ENCODE measurements at regions not wholly inside any gene's neighbourhood (a gene's known extent, or its start where the extent isn't known, plus 50 kb on each side); places are given as distances from the start of the nearest gene placed in this dataset.

DNA sequence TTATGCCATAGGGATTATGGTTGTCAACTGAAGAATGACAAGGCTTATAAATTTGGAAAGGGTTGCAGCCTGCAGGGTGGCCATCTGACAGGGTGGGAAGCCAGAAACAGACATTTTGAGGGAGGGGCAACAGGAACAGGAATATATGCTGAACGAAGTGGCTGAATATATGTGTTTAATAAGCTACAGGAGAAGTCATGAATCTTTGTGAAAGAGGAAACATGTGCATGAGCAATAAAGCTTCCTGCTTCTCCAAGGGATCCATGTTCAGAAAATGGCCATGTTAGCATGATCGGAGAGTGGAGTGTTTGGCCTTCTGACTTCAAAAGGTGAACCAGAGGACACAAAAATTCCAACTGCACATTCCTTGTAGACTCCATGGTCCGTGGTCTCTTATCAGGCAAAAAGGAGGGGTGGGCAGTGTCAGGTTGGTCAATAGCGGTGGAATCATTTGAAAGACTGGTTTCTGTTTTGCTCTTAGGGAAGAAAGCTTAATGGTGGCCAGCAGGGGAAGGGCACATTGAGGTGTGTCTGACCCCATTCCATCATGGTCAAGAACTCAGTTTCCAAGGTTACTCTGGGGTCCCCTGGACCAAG is 144.1 kb downstream of the SOCS6 start:
- H3K9me3 Mint-ChIP-seq, result no peaks in the 10 kb centered on the region
- H3K27ac Mint-ChIP-seq, result no peak overlapping the region
- no peak overlapping the region for H3K4me3 Mint-ChIP-seq
- DNase-seq, result no peak
- H3K27me3 Mint-ChIP-seq, result no peaks in the 10 kb centered on the region
- no peaks in the 10 kb centered on the region for H3K36me3 Mint-ChIP-seq (ENCODE audit: low read depth)
- H3K4me1 Mint-ChIP-seq, result no peaks in the 10 kb centered on the region
- intact Hi-C loops (cut with micrococcal nuclease), result loop anchor here (5.0 kb wide), 1 partner anchor 1586 kb away; no protein-coding TSS in a partner anchor

DNA sequence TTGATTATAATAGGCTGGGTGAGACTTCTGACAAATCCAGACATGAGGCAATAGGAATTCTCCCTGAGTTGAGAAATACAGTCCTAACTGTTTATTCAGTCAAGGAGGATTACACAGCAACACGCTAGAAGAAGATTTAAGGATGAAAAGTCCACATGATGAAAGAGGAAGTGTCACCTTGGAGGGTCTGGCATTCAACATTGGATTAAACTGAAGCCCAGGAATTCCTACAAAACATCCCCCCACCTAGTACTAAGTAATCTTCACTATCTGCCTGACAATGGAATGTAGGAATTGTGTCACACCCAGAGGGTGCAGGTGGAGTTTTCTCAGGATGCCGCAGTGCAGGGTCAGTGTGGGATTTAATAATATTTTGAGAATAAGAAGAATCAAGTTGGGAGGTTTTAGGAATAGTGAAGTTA is 142.4 kb downstream of the SOCS6 start:
- Mint-ChIP-seq H3K4me3 (no peak overlapping the region), H3K27ac (no peak overlapping the region), H3K4me1 (no peaks in the 10 kb centered on the region), H3K27me3 (no peaks in the 10 kb centered on the region), H3K9me3 (no peaks in the 10 kb centered on the region), H3K36me3 (ENCODE audit: low read depth) (no peaks in the 10 kb centered on the region)
- intact Hi-C loops (cut with micrococcal nuclease), result loop anchor here (5.0 kb wide), 1 partner anchor 1584 kb away; no protein-coding TSS in a partner anchor
- DNase-seq, result no peak

DNA sequence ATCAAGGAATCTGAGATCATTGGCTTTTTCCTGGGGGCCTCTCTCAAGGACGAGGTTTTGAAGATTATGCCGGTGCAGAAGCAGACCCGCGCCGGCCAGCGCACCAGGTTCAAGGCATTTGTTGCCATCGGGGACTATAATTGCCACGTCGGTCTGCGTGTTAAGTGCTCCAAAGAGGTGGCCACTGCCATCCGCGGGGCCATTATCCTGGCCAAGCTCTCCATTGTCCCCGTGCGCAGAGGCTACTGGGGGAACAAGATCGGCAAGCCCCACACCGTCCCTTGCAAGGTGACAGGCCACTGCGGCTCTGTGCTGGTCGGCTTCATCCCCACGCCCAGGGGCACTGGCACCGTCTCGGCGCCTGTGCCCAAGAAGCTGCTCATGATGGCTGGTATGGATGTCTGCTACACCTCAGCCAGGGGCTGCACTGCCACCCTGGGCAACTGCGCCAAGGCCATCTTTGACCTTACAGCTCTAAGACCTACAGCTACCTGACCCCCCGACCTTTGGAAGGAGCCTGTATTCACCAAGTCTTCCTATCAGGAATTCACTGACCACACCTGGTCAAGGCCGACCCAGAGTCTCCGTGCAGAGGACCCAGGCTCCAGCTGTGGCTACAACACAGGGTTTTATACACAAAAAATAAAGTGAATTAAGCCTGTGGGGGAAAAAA is 141.8 kb downstream of the SOCS6 start:
- DNase-seq, result no peak
- no peaks in the 10 kb centered on the region for H3K9me3 Mint-ChIP-seq
- H3K36me3 Mint-ChIP-seq (ENCODE audit: low read depth), result no peaks in the 10 kb centered on the region
- intact Hi-C loops (cut with micrococcal nuclease), result loop anchor here (5.0 kb wide), 1 partner anchor 1583 kb away; no protein-coding TSS in a partner anchor
- H3K27me3 Mint-ChIP-seq, result no peaks in the 10 kb centered on the region
- no peaks in the 10 kb centered on the region for H3K4me1 Mint-ChIP-seq
- H3K27ac Mint-ChIP-seq, result no peak overlapping the region
- H3K4me3 Mint-ChIP-seq, result no peak overlapping the region

DNA sequence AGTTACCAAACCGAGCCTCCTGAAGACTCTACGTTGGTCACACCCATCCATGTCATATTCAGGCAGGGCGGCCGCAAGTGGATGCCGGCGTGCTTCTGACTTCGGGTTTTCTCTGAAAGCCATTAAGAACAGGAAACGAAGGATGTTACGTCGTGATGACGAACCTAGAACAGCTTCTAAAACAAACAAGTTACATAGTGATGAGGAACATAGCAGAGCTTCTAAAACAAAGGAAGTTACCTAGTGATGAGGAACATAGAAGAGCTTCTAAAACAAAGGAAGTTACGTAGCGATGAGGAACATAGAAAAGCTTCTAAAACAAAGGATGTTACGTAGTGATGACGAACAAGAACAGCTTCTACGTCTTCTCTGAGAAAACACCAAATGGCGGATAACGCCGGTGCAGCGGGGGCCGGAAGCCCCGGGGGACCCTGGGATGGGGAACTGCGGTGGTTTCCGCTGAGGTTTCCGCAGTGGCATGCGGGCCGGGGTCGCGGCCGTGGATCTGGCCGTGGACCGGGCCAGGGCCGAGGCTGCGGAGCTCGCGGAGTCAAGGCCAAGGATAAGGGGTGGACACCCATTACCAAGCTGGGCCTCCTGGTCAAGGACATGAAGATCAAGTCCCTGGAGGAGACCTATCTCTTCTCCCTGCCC is 141.1 kb downstream of the SOCS6 start:
- Mint-ChIP-seq H3K36me3 (ENCODE audit: low read depth) (no peaks in the 10 kb centered on the region), H3K27ac (no peak overlapping the region), H3K4me1 (no peaks in the 10 kb centered on the region), H3K9me3 (no peaks in the 10 kb centered on the region), H3K27me3 (no peaks in the 10 kb centered on the region), H3K4me3 (no peak overlapping the region)
- no peak for DNase-seq
- intact Hi-C loops (cut with micrococcal nuclease), result loop anchor here (5.0 kb wide), 1 partner anchor 1583 kb away; no protein-coding TSS in a partner anchor

DNA sequence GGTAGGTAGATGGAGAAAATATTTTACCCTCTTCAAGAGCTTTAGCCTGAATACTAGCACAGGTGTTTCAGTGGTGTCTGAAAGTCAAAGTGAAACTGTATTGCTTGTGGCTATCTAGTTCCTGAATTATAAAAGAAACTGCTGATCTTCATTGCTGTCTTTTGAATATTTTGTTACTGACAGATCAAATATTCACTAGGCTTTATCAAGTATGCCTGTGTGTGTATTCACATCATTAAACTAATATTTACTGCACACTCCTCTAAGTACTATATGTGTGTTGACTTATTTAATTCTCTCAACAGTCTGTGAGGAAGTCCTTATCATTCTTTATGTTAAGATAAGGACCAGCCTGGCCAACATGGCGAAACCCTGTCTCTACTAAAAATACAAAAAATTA is 139.6 kb downstream of the SOCS6 start:
- no peak for DNase-seq
- Mint-ChIP-seq H3K9me3 (no peaks in the 10 kb centered on the region), H3K4me1 (peaks cover under 1% of the 10 kb centered on the region), H3K27ac (no peak overlapping the region), H3K4me3 (no peak overlapping the region), H3K36me3 (ENCODE audit: low read depth) (no peaks in the 10 kb centered on the region), H3K27me3 (peaks cover 1% of the 10 kb centered on the region)
- intact Hi-C loops (cut with micrococcal nuclease), result no loop called here

DNA sequence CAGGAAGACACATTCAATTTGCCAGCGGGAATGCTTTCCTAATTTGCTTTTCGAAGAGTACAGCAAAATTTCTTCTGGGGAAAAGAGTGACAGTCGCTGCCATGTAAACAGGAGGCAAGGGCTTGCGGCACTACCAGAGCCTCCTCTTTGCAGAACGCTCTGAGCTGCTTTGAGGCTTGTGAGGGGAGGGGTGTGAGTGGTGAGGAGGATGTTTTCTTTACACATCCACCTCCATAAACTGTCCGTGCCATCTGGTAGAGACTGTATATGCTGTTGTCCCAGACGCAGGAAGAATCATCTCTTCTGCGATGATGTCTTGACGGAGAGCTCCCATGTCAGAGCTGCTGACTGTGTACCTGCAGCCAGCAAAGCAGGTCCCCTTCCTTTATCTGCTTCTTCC is 138.0 kb downstream of the SOCS6 start:
- H3K4me1 Mint-ChIP-seq, result peaks cover 5% of the 10 kb centered on the region

DNA sequence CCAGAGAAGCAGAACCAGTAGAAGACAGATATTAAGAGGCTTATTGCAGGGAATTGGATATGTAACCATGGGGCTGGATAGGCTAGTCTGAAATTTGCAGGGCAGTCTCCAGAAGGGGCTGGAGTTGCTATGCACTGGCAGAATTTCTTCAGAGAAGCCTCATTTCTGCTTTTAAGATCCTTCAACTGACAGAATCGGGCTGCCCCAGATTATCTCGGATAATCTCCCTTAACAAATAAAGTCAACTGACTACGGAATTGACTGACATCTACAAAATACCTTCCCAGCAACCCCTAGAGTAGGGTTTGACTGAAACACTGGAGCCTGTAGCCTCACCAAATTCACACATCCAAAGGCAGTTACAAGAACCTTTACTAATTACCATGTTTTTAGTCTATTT is 136.4 kb downstream of the SOCS6 start:
- no peak for DNase-seq

More for the DNA sequence above, 138.0 kb downstream of the SOCS6 start:
- Mint-ChIP-seq H3K27me3 (peaks cover 4% of the 10 kb centered on the region), H3K9me3 (no peaks in the 10 kb centered on the region), H3K36me3 (ENCODE audit: low read depth) (no peaks in the 10 kb centered on the region), H3K27ac (no peak overlapping the region), H3K4me3 (no peak overlapping the region)
- intact Hi-C loops (cut with micrococcal nuclease), result no loop called here
- no peak for DNase-seq

DNA sequence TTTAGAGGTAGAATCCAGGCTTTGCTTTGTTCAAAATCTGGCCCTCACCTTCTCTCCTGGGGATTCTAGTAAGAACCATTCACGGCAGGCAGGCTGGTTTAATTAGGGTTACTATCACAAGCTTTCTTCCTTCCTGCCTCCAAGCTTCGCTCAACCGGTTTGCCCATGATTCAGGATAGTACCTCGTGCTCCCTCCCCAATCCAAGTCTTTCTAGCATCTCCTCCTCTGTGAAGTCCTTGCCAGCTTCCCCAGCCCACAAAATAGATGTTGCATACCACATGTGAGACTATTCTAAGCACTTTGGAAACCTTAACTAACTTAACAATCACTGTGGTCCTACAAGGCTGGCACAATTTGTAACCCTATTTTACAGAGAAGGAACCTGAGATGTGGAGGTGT is 135.1 kb downstream of the SOCS6 start:
- Mint-ChIP-seq H3K4me1 (peaks cover 5% of the 10 kb centered on the region), H3K9me3 (no peaks in the 10 kb centered on the region), H3K4me3 (no peak overlapping the region), H3K36me3 (ENCODE audit: low read depth) (no peaks in the 10 kb centered on the region), H3K27ac (no peak overlapping the region), H3K27me3 (peaks cover 8% of the 10 kb centered on the region)
- no peak for DNase-seq
- intact Hi-C loops (cut with micrococcal nuclease), result no loop called here

More for the DNA sequence above, 136.4 kb downstream of the SOCS6 start:
- no peaks in the 10 kb centered on the region for H3K9me3 Mint-ChIP-seq
- intact Hi-C loops (cut with micrococcal nuclease), result no loop called here
- peaks cover 5% of the 10 kb centered on the region for H3K4me1 Mint-ChIP-seq
- H3K4me3 Mint-ChIP-seq, result no peak overlapping the region
- H3K27ac Mint-ChIP-seq, result no peak overlapping the region
- no peaks in the 10 kb centered on the region for H3K36me3 Mint-ChIP-seq (ENCODE audit: low read depth)
- peaks cover 4% of the 10 kb centered on the region for H3K27me3 Mint-ChIP-seq

DNA sequence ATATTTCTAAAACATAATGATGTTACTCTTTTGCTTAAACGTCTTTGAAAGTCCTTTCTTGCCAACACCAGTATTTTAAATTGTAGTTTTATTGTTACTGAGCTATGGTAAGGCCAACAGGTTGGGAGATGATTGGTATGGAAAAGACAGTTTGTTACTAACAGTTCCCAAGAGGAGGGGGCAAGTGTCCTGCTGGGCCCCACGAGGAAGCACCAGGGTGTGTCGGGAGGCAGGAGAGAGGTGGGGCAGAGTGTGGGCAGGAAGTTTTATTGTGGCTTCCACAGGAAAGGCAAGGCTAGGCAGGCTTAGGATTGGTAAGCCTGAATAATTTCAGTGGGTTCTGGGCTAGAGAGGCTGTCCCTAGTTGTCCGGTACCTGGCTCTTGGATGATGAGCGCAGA is 134.3 kb downstream of the SOCS6 start:
- intact Hi-C loops (cut with micrococcal nuclease), result no loop called here
- Mint-ChIP-seq H3K27ac (no peak overlapping the region), H3K27me3 (peaks cover 8% of the 10 kb centered on the region), H3K4me1 (peaks cover 5% of the 10 kb centered on the region), H3K36me3 (ENCODE audit: low read depth) (no peaks in the 10 kb centered on the region), H3K4me3 (no peak overlapping the region), H3K9me3 (no peaks in the 10 kb centered on the region)
- DNase-seq, result no peak

DNA sequence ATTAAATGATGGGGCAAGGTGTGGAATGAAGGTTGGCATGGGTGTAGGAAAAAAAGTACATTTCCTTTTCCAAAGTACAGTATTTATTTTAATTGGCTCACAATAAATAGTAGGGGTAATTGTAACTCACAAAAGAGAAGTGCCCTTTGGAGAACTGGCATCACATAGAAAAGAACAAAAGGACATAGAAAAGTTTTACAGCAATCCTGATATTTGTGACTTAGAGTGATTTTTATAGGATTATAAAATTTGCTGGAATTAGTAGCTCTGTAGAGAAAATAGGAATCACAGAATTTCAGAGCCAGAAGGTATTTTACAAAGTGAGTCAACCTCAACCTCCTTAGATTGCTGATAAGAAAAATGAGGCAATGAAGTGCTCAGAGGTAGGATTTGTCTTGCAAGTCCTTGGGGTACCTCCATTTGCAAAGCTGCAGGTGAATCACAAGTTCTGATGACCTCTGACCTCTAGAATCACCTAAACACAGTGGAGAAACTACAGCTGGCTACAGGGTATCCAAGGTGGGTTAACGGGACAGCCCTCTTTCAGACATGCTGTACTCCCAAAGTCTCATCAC is 133.6 kb downstream of the SOCS6 start:
- H3K4me3 Mint-ChIP-seq, result no peak overlapping the region
- no peaks in the 10 kb centered on the region for H3K9me3 Mint-ChIP-seq
- intact Hi-C loops (cut with micrococcal nuclease), result no loop called here
- no peak overlapping the region for H3K27ac Mint-ChIP-seq
- H3K27me3 Mint-ChIP-seq, result peaks cover 8% of the 10 kb centered on the region
- H3K36me3 Mint-ChIP-seq (ENCODE audit: low read depth), result no peaks in the 10 kb centered on the region
- no peak for DNase-seq
- peaks cover 5% of the 10 kb centered on the region for H3K4me1 Mint-ChIP-seq

DNA sequence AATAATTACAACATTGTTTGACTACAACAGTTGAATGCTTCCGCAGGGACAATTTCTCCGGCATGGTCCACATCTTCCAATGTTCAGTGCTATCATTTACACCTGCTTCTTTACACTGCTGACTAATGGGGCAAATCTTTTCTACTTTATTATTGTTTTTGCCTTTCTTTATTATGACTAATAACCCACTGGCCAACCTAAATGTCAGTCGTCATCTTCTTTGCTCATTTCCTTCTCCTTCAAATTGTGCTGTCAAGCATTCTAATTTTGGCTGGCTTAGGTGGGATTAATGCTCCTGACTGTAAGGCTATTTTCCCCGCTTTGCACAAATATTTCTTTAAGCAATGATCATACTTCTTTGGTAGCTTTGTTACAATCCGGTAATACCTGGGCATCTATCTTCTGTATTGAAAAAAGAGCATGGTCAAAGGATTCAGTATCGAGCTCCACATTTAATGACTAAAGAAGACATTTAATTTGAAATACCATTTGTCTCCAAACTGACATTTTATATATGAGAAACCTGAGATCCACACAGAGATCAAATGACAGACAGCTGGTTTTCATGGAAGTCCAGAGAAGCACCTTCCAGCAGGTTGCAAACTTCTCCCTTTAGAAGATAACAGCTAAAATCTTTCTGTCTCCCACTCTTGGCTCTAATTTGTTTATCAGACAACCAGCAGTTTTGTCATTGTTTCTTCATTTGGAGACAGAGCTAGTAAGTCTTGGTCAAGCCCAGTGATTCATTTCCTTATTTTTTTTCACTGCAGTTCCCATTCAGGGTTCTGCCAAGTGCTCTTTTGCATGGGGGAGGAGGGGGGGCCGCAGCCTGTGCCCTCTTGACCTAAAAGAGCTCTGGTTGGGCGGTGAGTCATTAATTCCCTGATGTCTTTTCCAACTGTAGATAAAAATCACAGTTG is 132.9 kb downstream of the SOCS6 start:
- DNase-seq, result no peak
- no peaks in the 10 kb centered on the region for H3K36me3 Mint-ChIP-seq (ENCODE audit: low read depth)
- intact Hi-C loops (cut with micrococcal nuclease), result no loop called here

DNA sequence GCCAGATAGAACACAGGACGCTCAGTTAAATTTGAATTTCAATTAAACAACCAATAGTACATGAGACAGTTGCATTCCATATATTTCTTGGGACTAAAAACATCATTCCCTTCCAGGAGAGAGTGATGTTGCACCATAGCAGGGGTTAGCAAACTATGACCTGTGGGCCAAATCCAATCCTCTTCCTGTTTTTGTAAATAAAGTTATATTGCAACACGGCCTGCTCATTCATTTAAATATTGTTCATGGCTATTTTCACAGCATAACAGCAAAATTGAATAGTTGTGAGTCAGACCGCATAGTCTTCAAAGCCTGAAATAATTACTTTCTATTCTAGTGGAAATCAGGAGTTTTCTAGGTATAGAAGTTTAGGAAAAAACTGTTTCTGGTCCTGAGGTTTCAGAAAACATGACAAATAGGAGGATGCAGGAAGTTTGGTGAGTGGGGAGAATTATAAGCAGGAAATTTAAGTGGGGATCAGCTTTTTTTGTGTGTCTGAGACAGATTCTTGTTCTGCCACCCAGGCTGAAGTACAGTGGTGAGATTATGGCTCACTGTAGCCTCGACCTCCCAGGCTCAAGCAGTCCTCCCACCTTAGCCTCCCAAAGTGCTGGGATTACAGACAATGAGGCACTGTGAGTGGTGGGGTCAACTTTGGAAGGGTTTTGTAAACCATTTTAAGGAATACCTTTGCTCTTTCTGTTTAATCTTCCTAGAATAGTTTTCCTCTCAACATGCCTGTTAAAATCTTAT is 131.5 kb downstream of the SOCS6 start:
- no peak overlapping the region for H3K27ac Mint-ChIP-seq
- peaks cover 5% of the 10 kb centered on the region for H3K4me1 Mint-ChIP-seq
- H3K27me3 Mint-ChIP-seq, result peaks cover 8% of the 10 kb centered on the region
- intact Hi-C loops (cut with micrococcal nuclease), result no loop called here
- DNase-seq, result no peak
- H3K4me3 Mint-ChIP-seq, result no peak overlapping the region
- no peaks in the 10 kb centered on the region for H3K9me3 Mint-ChIP-seq
- H3K36me3 Mint-ChIP-seq (ENCODE audit: low read depth), result no peaks in the 10 kb centered on the region

More for the DNA sequence above, 132.9 kb downstream of the SOCS6 start:
- Mint-ChIP-seq H3K9me3 (no peaks in the 10 kb centered on the region), H3K4me1 (peaks cover 5% of the 10 kb centered on the region), H3K27ac (no peak overlapping the region), H3K27me3 (peaks cover 8% of the 10 kb centered on the region), H3K4me3 (no peak overlapping the region)

DNA sequence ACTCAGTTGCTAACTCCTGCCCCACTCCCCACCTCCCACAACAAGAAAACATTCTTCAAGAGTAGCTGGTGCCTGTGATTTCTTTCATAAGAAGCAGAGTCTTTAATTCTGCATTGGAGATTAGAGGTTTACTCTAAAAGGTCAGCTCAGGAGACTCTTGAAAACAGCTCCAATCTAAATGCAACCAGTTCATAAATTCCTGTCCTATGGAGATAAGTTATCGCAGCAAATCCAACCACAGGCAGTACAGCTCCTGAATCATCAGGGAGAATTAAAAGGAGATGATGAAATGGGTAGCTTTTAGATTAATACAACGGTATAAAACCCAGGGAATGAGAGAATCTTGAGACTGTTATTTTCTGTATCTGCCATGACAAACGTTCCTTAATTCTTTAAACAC is 130.7 kb downstream of the SOCS6 start:
- H3K27ac Mint-ChIP-seq, result no peak overlapping the region
- peaks cover 5% of the 10 kb centered on the region for H3K4me1 Mint-ChIP-seq
- H3K4me3 Mint-ChIP-seq, result no peak overlapping the region
- H3K9me3 Mint-ChIP-seq, result no peaks in the 10 kb centered on the region
- DNase-seq, result no peak
- peaks cover 8% of the 10 kb centered on the region for H3K27me3 Mint-ChIP-seq
- no peaks in the 10 kb centered on the region for H3K36me3 Mint-ChIP-seq (ENCODE audit: low read depth)
- intact Hi-C loops (cut with micrococcal nuclease), result no loop called here

All from activated CD4-positive, alpha-beta T cell treated with anti-CD3 and anti-CD28 coated beads, Interleukin-2, amount 10 ng/mL, durations not matched to agents 24 days and 14 days (primary cell).